ENCODE measurements at regions not wholly inside any gene's neighbourhood (a gene's known extent, or its start where the extent isn't known, plus 50 kb on each side); places are given as distances from the start of the nearest gene placed in this dataset.

- TF ChIP-seq, protein P1, sequence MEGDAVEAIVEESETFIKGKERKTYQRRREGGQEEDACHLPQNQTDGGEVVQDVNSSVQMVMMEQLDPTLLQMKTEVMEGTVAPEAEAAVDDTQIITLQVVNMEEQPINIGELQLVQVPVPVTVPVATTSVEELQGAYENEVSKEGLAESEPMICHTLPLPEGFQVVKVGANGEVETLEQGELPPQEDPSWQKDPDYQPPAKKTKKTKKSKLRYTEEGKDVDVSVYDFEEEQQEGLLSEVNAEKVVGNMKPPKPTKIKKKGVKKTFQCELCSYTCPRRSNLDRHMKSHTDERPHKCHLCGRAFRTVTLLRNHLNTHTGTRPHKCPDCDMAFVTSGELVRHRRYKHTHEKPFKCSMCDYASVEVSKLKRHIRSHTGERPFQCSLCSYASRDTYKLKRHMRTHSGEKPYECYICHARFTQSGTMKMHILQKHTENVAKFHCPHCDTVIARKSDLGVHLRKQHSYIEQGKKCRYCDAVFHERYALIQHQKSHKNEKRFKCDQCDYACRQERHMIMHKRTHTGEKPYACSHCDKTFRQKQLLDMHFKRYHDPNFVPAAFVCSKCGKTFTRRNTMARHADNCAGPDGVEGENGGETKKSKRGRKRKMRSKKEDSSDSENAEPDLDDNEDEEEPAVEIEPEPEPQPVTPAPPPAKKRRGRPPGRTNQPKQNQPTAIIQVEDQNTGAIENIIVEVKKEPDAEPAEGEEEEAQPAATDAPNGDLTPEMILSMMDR (conservative IDR thresholded peaks at IDR 0.05 in 1 of 2, IDR thresholded peaks at IDR 0.05 in 1 of 2; ENCODE audit: extremely low read depth in 1 of 2, insufficient read depth in 1 of 2, low read depth in 1 of 2, low read length in 2 of 2) = no peak
- TF ChIP-seq EZH2 (IDR thresholded peaks at IDR 0.05; ENCODE audit: borderline replicate concordance, low read length) = no peak
Observed at GRCh38 chr1:101316256-101316655, 79.4 kb downstream of the S1PR1 start.

All from mammary epithelial cell (primary cell).